H1 (cell line): ENCODE measurements at regions not wholly inside any gene's neighbourhood (a gene's known extent, or its start where the extent isn't known, plus 50 kb on each side); places are given as distances from the start of the nearest gene placed in this dataset.

Experiments used
- CTCF ChIA-PET: fragments of 300-600 bp; sonication (Branson Sonifier 250); formaldehyde crosslinking; loops from one replicate; lab custom pipeline; 2021; ENCODE audit not compliant: partially characterized antibody; lab: Charles Lee
- POLR2A ChIA-PET: fragments of 300-600 bp; sonication (Branson Sonifier 250); formaldehyde crosslinking; loops from one replicate; lab custom pipeline; 2021; ENCODE audit warnings: inconsistent platforms; ENCODE audit not compliant: partially characterized antibody; lab: Charles Lee
- DNase-seq, 2 experiments: peaks; one replicate each; pipeline versions ENCODE4 v3.0.0 to v3.0.0-alpha.2; 2010 to 2022; ENCODE audit warnings: low spot score in 2 of 2, low read depth in 1 of 2, mixed read lengths in 1 of 2
- FAIRE-seq: peaks from 2 replicates; lab custom pipeline; 2011; peaks lifted over from hg19 to GRCh38; lab: Jason Lieb, UNC
- H2AFZ ChIP-seq: 2 replicates; pipeline ENCODE4 v1.8.1; 2012; ENCODE audit warnings: low read length, inconsistent platforms
- H2AK5ac ChIP-seq: 2 replicates; pipeline ENCODE4 v1.6.1; 2013; ENCODE audit warnings: low read depth, low read length
- H2BK120ac ChIP-seq: replicated peaks from 2 replicates; pipeline ENCODE3; 2013; ENCODE audit warnings: low read depth, low read length, inconsistent platforms
- H2BK12ac ChIP-seq: 2 replicates; pipeline ENCODE4 v1.6.1; 2013; ENCODE audit warnings: low read depth, low read length
- H2BK15ac ChIP-seq: 2 replicates; pipeline ENCODE4 v1.6.1; 2013; ENCODE audit warnings: low read length
- H2BK20ac ChIP-seq: 2 replicates; pipeline ENCODE4 v1.6.1; 2013; ENCODE audit warnings: low read length
- H2BK5ac ChIP-seq: 2 replicates; pipeline ENCODE4 v1.6.1; 2013; ENCODE audit warnings: low read depth, low read length
- H3K14ac ChIP-seq: 2 replicates; pipeline ENCODE4 v1.6.1; 2013; ENCODE audit warnings: inconsistent platforms; ENCODE audit not compliant: insufficient read length
- H3K18ac ChIP-seq: 2 replicates; pipeline ENCODE4 v1.6.1; 2013; ENCODE audit warnings: low read length; ENCODE audit errors: extremely low read depth
- H3K23ac ChIP-seq: 2 replicates; pipeline ENCODE4 v1.6.1; 2013; ENCODE audit warnings: inconsistent platforms; ENCODE audit not compliant: insufficient read length
- H3K23me2 ChIP-seq: 2 replicates; pipeline ENCODE4 v1.6.1; 2013; ENCODE audit warnings: low read depth, low read length
- H3K27ac ChIP-seq: 2 replicates; pipeline ENCODE4 v1.6.1; 2011; ENCODE audit warnings: low read depth, low read length, inconsistent platforms
- H3K27me3 ChIP-seq, 4 experiments: replicated peaks in 1 of 4; 1 replicate in 1 of 4; 2 replicates in 3 of 4; pipeline versions ENCODE4 v1.6.1 to v1.8.1; 2011 to 2013; ENCODE audit warnings: low read length in 3 of 4, mild to moderate bottlenecking in 3 of 4, inconsistent platforms in 2 of 4, mixed read lengths in 2 of 4, moderate library complexity in 1 of 4; ENCODE audit not compliant: control insufficient read depth in 3 of 4, insufficient read depth in 3 of 4; ENCODE audit errors: extremely low read depth in 1 of 4
- H3K36me3 ChIP-seq, 4 experiments: 2 replicates each; pipeline versions ENCODE4 v1.6.1 to v1.8.1; 2011 to 2013; ENCODE audit warnings: mild to moderate bottlenecking in 4 of 4, low read length in 3 of 4, moderate library complexity in 2 of 4, control low read depth in 1 of 4, inconsistent platforms in 1 of 4; ENCODE audit not compliant: insufficient read depth in 4 of 4, control insufficient read depth in 2 of 4
- H3K4ac ChIP-seq: replicated peaks from 2 replicates; pipeline ENCODE3; 2013; ENCODE audit warnings: low read length, low read depth, mixed read lengths, inconsistent platforms; ENCODE audit not compliant: insufficient read length
- H3K4me1 ChIP-seq, 4 experiments: replicated peaks in 1 of 4; 1 replicate in 1 of 4; 2 replicates in 3 of 4; pipeline versions ENCODE4 v1.6.1 to v1.8.1; 2011 to 2013; ENCODE audit warnings: low read length in 3 of 4, inconsistent platforms in 2 of 4, mixed read lengths in 1 of 4; ENCODE audit not compliant: insufficient read depth in 4 of 4, control insufficient read depth in 3 of 4
- H3K4me2 ChIP-seq, 2 experiments: 2 replicates each; pipeline versions ENCODE4 v1.6.1 to v1.8.1; 2011 to 2013; ENCODE audit warnings: low read depth in 2 of 2, low read length in 2 of 2, control low read depth in 1 of 2, inconsistent platforms in 1 of 2, mild to moderate bottlenecking in 1 of 2; ENCODE audit not compliant: insufficient read depth in 1 of 2
- H3K4me3 ChIP-seq, 4 experiments: fragments of 200-600, 300-600 bp in 1 of 4; sonication (generic), shearing (Covaris generic), sonication (Bioruptor Twin) in 1 of 4; 2 replicates each; pipeline versions ENCODE4 v1.5.1 to v1.8.1; 2011 to 2016; ENCODE audit warnings: low read length in 4 of 4, low read depth in 3 of 4, control low read depth in 2 of 4, inconsistent platforms in 2 of 4, mild to moderate bottlenecking in 2 of 4, mixed read lengths in 1 of 4, moderate library complexity in 1 of 4; ENCODE audit not compliant: insufficient read depth in 2 of 4; ENCODE audit errors: extremely low read depth in 1 of 4
- H3K56ac ChIP-seq: replicated peaks from 2 replicates; pipeline ENCODE3; 2013; ENCODE audit warnings: low read depth, mild to moderate bottlenecking, mixed read lengths, low read length, inconsistent platforms; ENCODE audit not compliant: insufficient read length
- H3K79me1 ChIP-seq: 2 replicates; pipeline ENCODE4 v1.6.1; 2013; ENCODE audit warnings: low read depth, low read length, control low read depth
- H3K79me2 ChIP-seq, 2 experiments: 2 replicates each; pipeline versions ENCODE4 v1.6.1 to v1.8.1; 2012 to 2013; ENCODE audit warnings: low read length in 2 of 2, mild to moderate bottlenecking in 2 of 2, inconsistent platforms in 1 of 2; ENCODE audit not compliant: insufficient read depth in 2 of 2, control insufficient read depth in 1 of 2
- H3K9ac ChIP-seq, 4 experiments: replicated peaks in 1 of 4; 1 replicate in 1 of 4; 2 replicates in 3 of 4; pipeline versions ENCODE4 v1.6.1 to v1.8.1; 2011 to 2013; ENCODE audit warnings: low read depth in 3 of 4, low read length in 3 of 4, control low read depth in 2 of 4, mild to moderate bottlenecking in 2 of 4, moderate library complexity in 2 of 4, inconsistent platforms in 1 of 4; ENCODE audit errors: extremely low read depth in 1 of 4
- H3K9me3 ChIP-seq, 2 experiments: 2 replicates each; pipeline versions ENCODE4 v1.6.1 to v1.8.1; 2012 to 2013; ENCODE audit warnings: mild to moderate bottlenecking in 2 of 2, moderate library complexity in 2 of 2, control low read depth in 1 of 2, inconsistent platforms in 1 of 2, low read depth in 1 of 2, low read length in 1 of 2, mixed read lengths in 1 of 2; ENCODE audit not compliant: insufficient read depth in 2 of 2
- H4K20me1 ChIP-seq, 2 experiments: replicated peaks in 1 of 2; 2 replicates each; pipeline versions ENCODE3 to v1.8.1; 2011 to 2013; ENCODE audit warnings: inconsistent platforms in 2 of 2, low read length in 2 of 2, mild to moderate bottlenecking in 1 of 2; ENCODE audit not compliant: insufficient read depth in 2 of 2, control insufficient read depth in 1 of 2
- H4K5ac ChIP-seq: 2 replicates; pipeline ENCODE4 v1.6.1; 2013; ENCODE audit warnings: low read length, low read depth, mixed read lengths, inconsistent platforms; ENCODE audit not compliant: insufficient read length
- H4K8ac ChIP-seq: 2 replicates; pipeline ENCODE4 v1.8.0; 2013; ENCODE audit warnings: mild to moderate bottlenecking, moderate library complexity, low read length, inconsistent platforms; ENCODE audit not compliant: insufficient read depth; ENCODE audit errors: extremely low read depth
- H4K91ac ChIP-seq: replicated peaks from 2 replicates; pipeline ENCODE3; 2013; ENCODE audit warnings: low read length, mixed read lengths, inconsistent platforms; ENCODE audit not compliant: insufficient read length
- BCL11A ChIP-seq, 2 experiments: IDR thresholded peaks; one replicate each; pipeline ENCODE4 v1.6.1; 2011; ENCODE audit warnings: low read depth in 2 of 2, low read length in 2 of 2, mild to moderate bottlenecking in 2 of 2
- CHD2 ChIP-seq: IDR thresholded peaks from 2 replicates; pipeline ENCODE4 v1.6.1; 2012; ENCODE audit warnings: low read length, improper control_type of control experiment
- KDM4A ChIP-seq: IDR thresholded peaks from one replicate; pipeline ENCODE4 v1.7.1; 2012; ENCODE audit warnings: low read depth, mild to moderate bottlenecking, moderate library complexity, low read length, inconsistent platforms; ENCODE audit not compliant: severe bottlenecking
- RBBP5 ChIP-seq: IDR thresholded peaks from 2 replicates; pipeline ENCODE4 v1.7.1; 2012; ENCODE audit warnings: low read depth, mild to moderate bottlenecking, inconsistent platforms, low read length, moderate library complexity, borderline replicate concordance
- RNF2 ChIP-seq: fragments of 200-900, 300-1000 bp; sonication (generic); IDR thresholded peaks from 2 replicates; pipeline ENCODE4 v1.7.1; 2016; ENCODE audit warnings: borderline replicate concordance, low read depth, mild to moderate bottlenecking, antibody characterized with exemption, low read length; ENCODE audit not compliant: poor library complexity, severe bottlenecking; ENCODE audit errors: missing control alignments
- SIN3A ChIP-seq, 2 experiments: IDR thresholded peaks in 1 of 2; conservative IDR thresholded peaks in 1 of 2; 2 replicates each; pipeline ENCODE4 v1.6.1; 2011 to 2012; ENCODE audit warnings: low read length in 2 of 2, improper control_type of control experiment in 1 of 2, low read depth in 1 of 2, mild to moderate bottlenecking in 1 of 2
- TEAD4 ChIP-seq: IDR thresholded peaks from 2 replicates; pipeline ENCODE4 v1.6.1; 2012; ENCODE audit warnings: low read depth, low read length, inconsistent platforms, mixed read lengths
- YY1 ChIP-seq: IDR thresholded peaks from 2 replicates; pipeline ENCODE4 v1.6.1; 2011; ENCODE audit warnings: low read depth, mild to moderate bottlenecking, low read length
- WGBS, 2 experiments: shearing (Covaris generic) in 1 of 2; methylation state at CpG; one replicate each; pipeline versions ENCODE4 v1.1.6 to v1.1.7; 2013 to 2015; ENCODE audit warnings: low lambda C conversion rate in 2 of 2, mixed read lengths in 2 of 2, inconsistent platforms in 1 of 2, low coverage in 1 of 2, missing lambda C conversion rate in 1 of 2; ENCODE audit not compliant: insufficient replicate concordance in 2 of 2, insufficient coverage in 1 of 2, insufficient read length in 1 of 2; ENCODE audit errors: extremely low coverage in 1 of 2, missing lambda C conversion rate in 1 of 2; 5-methylcytosine and 5-hydroxymethylcytosine counted together
- TF ChIP-seq, protein P1 (sequence below): IDR thresholded peaks from 2 replicates; pipeline ENCODE4 v1.6.1; 2011; ENCODE audit warnings: low read length, improper control_type of control experiment
- TF ChIP-seq, protein P2 (sequence below): IDR thresholded peaks from 2 replicates; pipeline ENCODE4 v1.6.1; 2011; ENCODE audit warnings: low read depth, mild to moderate bottlenecking, low read length; ENCODE audit not compliant: insufficient read depth
- TF ChIP-seq, protein P3 (sequence below): IDR thresholded peaks from 2 replicates; pipeline ENCODE4 v1.6.1; 2012; ENCODE audit warnings: inconsistent platforms

DNA sequence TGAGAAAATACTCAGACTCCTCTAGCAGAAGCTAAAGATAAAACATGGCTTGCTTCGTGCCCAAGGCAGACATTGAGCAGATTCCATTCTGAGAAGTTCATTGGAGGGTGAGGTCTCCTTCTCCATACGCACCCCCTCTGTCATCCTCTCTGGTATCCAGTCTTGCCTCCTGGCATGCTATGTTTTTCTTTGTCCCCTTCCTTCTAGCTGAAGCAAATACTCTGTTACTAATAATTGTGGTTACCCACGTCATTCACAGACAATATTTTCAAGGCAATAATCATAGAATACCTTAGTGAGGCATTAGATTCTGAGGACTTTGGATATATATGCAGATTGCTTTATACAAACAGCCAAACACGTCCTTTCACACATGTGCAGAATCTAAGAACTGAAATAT lies 66.2 kb upstream of the KLF7 start:
- H3K36me3 ChIP-seq, result no peaks in the 10 kb centered on the region
- H3K4me1 ChIP-seq, result peaks cover 4 to 14% (median 8%) of the 10 kb centered on the region in 4 experiments
- no peak overlapping the region for H3K4me2 ChIP-seq
- H2AK5ac ChIP-seq, result no peak overlapping the region
- H3K9ac ChIP-seq, result no peak overlapping the region
- H2BK15ac ChIP-seq, result no peak overlapping the region
- H3K23ac ChIP-seq, result no peak overlapping the region
- no peak overlapping the region for H4K8ac ChIP-seq
- no peak overlapping the region for H2AFZ ChIP-seq
- H3K4ac ChIP-seq, result no peak overlapping the region
- H3K27ac ChIP-seq, result no peak overlapping the region
- H2BK20ac ChIP-seq, result no peak overlapping the region
- H3K14ac ChIP-seq, result no peak overlapping the region
- no peak overlapping the region for H2BK120ac ChIP-seq
- ChIA-PET POLR2A (interaction anchor here (0.6 to 0.7 kb wide), 2 partner anchors 8 to 199 kb away, joined by 3 read pairs; no protein-coding TSS in a partner anchor), CTCF (interaction anchor here (0.5 to 2.7 kb wide), 13 partner anchors 9 to 406 kb away, joined by 3 to 12 read pairs (median 4); no protein-coding TSS in a partner anchor)
- H3K79me2 ChIP-seq, result no peaks in the 10 kb centered on the region
- H3K23me2 ChIP-seq, result no peaks in the 10 kb centered on the region; the same call in 1 of the 2 replicates
- no peak overlapping the region for H2BK5ac ChIP-seq
- H2BK12ac ChIP-seq, result no peak overlapping the region
- no peak overlapping the region for H4K91ac ChIP-seq
- WGBS, 2 experiments, result 86% methylated on average over 4 of the region's 4 CpGs; no CpG with 5 or more reads in 1 of the 2 experiments
- H4K5ac ChIP-seq, result no peak overlapping the region
- no peak overlapping the region for H3K18ac ChIP-seq
- H3K4me3 ChIP-seq, result no peak overlapping the region
- no peaks in the 10 kb centered on the region for H3K27me3 ChIP-seq
- DNase-seq, result no peak
- no peak for FAIRE-seq
- no peaks in the 10 kb centered on the region for H3K9me3 ChIP-seq
- no peaks in the 10 kb centered on the region for H3K79me1 ChIP-seq
- H4K20me1 ChIP-seq, result no peaks in the 10 kb centered on the region
- H3K56ac ChIP-seq, result no peak overlapping the region
- TF ChIP-seq RBBP5 (no peak), BCL11A (IDR thresholded peaks at IDR 0.05; ENCODE audit: low read depth in 2 of 2, low read length in 2 of 2) (no peak), KDM4A (no peak), RNF2 (no peak), SIN3A (conservative IDR thresholded peaks at IDR 0.05 in 1 of 2, IDR thresholded peaks at IDR 0.05 in 1 of 2; ENCODE audit: low read depth in 1 of 2, low read length in 2 of 2) (no peak), TEAD4 (no peak), YY1 (no peak), CHD2 (no peak)
- TF ChIP-seq, protein P1, sequence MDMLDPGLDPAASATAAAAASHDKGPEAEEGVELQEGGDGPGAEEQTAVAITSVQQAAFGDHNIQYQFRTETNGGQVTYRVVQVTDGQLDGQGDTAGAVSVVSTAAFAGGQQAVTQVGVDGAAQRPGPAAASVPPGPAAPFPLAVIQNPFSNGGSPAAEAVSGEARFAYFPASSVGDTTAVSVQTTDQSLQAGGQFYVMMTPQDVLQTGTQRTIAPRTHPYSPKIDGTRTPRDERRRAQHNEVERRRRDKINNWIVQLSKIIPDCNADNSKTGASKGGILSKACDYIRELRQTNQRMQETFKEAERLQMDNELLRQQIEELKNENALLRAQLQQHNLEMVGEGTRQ, result no peak
- TF ChIP-seq, protein P2, sequence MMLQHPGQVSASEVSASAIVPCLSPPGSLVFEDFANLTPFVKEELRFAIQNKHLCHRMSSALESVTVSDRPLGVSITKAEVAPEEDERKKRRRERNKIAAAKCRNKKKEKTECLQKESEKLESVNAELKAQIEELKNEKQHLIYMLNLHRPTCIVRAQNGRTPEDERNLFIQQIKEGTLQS, result no peak
- TF ChIP-seq, protein P3, sequence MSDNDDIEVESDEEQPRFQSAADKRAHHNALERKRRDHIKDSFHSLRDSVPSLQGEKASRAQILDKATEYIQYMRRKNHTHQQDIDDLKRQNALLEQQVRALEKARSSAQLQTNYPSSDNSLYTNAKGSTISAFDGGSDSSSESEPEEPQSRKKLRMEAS, result no peak
